H1 (cell line): ENCODE measurements at regions not wholly inside any gene's neighbourhood (a gene's known extent, or its start where the extent isn't known, plus 50 kb on each side); places are given as distances from the start of the nearest gene placed in this dataset.

Experiments
- CTCF ChIA-PET: fragments of 300-600 bp; sonication (Branson Sonifier 250); formaldehyde crosslinking; loops from one replicate; lab custom pipeline; 2021; ENCODE audit not compliant: partially characterized antibody; lab: Charles Lee
- POLR2A ChIA-PET: fragments of 300-600 bp; sonication (Branson Sonifier 250); formaldehyde crosslinking; loops from one replicate; lab custom pipeline; 2021; ENCODE audit warnings: inconsistent platforms; ENCODE audit not compliant: partially characterized antibody; lab: Charles Lee
- DNase-seq, 2 experiments: peaks; one replicate each; pipeline versions ENCODE4 v3.0.0 to v3.0.0-alpha.2; 2010 to 2022; ENCODE audit warnings: low spot score in 2 of 2, low read depth in 1 of 2, mixed read lengths in 1 of 2
- FAIRE-seq: peaks from 2 replicates; lab custom pipeline; 2011; peaks lifted over from hg19 to GRCh38; lab: Jason Lieb, UNC
- H2AFZ ChIP-seq: 2 replicates; pipeline ENCODE4 v1.8.1; 2012; ENCODE audit warnings: low read length, inconsistent platforms
- H2AK5ac ChIP-seq: 2 replicates; pipeline ENCODE4 v1.6.1; 2013; ENCODE audit warnings: low read depth, low read length
- H2BK120ac ChIP-seq: replicated peaks from 2 replicates; pipeline ENCODE3; 2013; ENCODE audit warnings: low read depth, low read length, inconsistent platforms
- H2BK12ac ChIP-seq: 2 replicates; pipeline ENCODE4 v1.6.1; 2013; ENCODE audit warnings: low read depth, low read length
- H2BK15ac ChIP-seq: 2 replicates; pipeline ENCODE4 v1.6.1; 2013; ENCODE audit warnings: low read length
- H2BK20ac ChIP-seq: 2 replicates; pipeline ENCODE4 v1.6.1; 2013; ENCODE audit warnings: low read length
- H2BK5ac ChIP-seq: 2 replicates; pipeline ENCODE4 v1.6.1; 2013; ENCODE audit warnings: low read depth, low read length
- H3K14ac ChIP-seq: 2 replicates; pipeline ENCODE4 v1.6.1; 2013; ENCODE audit warnings: inconsistent platforms; ENCODE audit not compliant: insufficient read length
- H3K18ac ChIP-seq: 2 replicates; pipeline ENCODE4 v1.6.1; 2013; ENCODE audit warnings: low read length; ENCODE audit errors: extremely low read depth
- H3K23ac ChIP-seq: 2 replicates; pipeline ENCODE4 v1.6.1; 2013; ENCODE audit warnings: inconsistent platforms; ENCODE audit not compliant: insufficient read length
- H3K23me2 ChIP-seq: 2 replicates; pipeline ENCODE4 v1.6.1; 2013; ENCODE audit warnings: low read depth, low read length
- H3K27ac ChIP-seq: 2 replicates; pipeline ENCODE4 v1.6.1; 2011; ENCODE audit warnings: low read depth, low read length, inconsistent platforms
- H3K27me3 ChIP-seq, 4 experiments: replicated peaks in 1 of 4; 1 replicate in 1 of 4; 2 replicates in 3 of 4; pipeline versions ENCODE4 v1.6.1 to v1.8.1; 2011 to 2013; ENCODE audit warnings: low read length in 3 of 4, mild to moderate bottlenecking in 3 of 4, inconsistent platforms in 2 of 4, mixed read lengths in 2 of 4, moderate library complexity in 1 of 4; ENCODE audit not compliant: control insufficient read depth in 3 of 4, insufficient read depth in 3 of 4; ENCODE audit errors: extremely low read depth in 1 of 4
- H3K36me3 ChIP-seq, 4 experiments: 2 replicates each; pipeline versions ENCODE4 v1.6.1 to v1.8.1; 2011 to 2013; ENCODE audit warnings: mild to moderate bottlenecking in 4 of 4, low read length in 3 of 4, moderate library complexity in 2 of 4, control low read depth in 1 of 4, inconsistent platforms in 1 of 4; ENCODE audit not compliant: insufficient read depth in 4 of 4, control insufficient read depth in 2 of 4
- H3K4ac ChIP-seq: replicated peaks from 2 replicates; pipeline ENCODE3; 2013; ENCODE audit warnings: low read length, low read depth, mixed read lengths, inconsistent platforms; ENCODE audit not compliant: insufficient read length
- H3K4me1 ChIP-seq, 4 experiments: replicated peaks in 1 of 4; 1 replicate in 1 of 4; 2 replicates in 3 of 4; pipeline versions ENCODE4 v1.6.1 to v1.8.1; 2011 to 2013; ENCODE audit warnings: low read length in 3 of 4, inconsistent platforms in 2 of 4, mixed read lengths in 1 of 4; ENCODE audit not compliant: insufficient read depth in 4 of 4, control insufficient read depth in 3 of 4
- H3K4me2 ChIP-seq, 2 experiments: 2 replicates each; pipeline versions ENCODE4 v1.6.1 to v1.8.1; 2011 to 2013; ENCODE audit warnings: low read depth in 2 of 2, low read length in 2 of 2, control low read depth in 1 of 2, inconsistent platforms in 1 of 2, mild to moderate bottlenecking in 1 of 2; ENCODE audit not compliant: insufficient read depth in 1 of 2
- H3K4me3 ChIP-seq, 4 experiments: fragments of 200-600, 300-600 bp in 1 of 4; sonication (generic), shearing (Covaris generic), sonication (Bioruptor Twin) in 1 of 4; 2 replicates each; pipeline versions ENCODE4 v1.5.1 to v1.8.1; 2011 to 2016; ENCODE audit warnings: low read length in 4 of 4, low read depth in 3 of 4, control low read depth in 2 of 4, inconsistent platforms in 2 of 4, mild to moderate bottlenecking in 2 of 4, mixed read lengths in 1 of 4, moderate library complexity in 1 of 4; ENCODE audit not compliant: insufficient read depth in 2 of 4; ENCODE audit errors: extremely low read depth in 1 of 4
- H3K56ac ChIP-seq: replicated peaks from 2 replicates; pipeline ENCODE3; 2013; ENCODE audit warnings: low read depth, mild to moderate bottlenecking, mixed read lengths, low read length, inconsistent platforms; ENCODE audit not compliant: insufficient read length
- H3K79me1 ChIP-seq: 2 replicates; pipeline ENCODE4 v1.6.1; 2013; ENCODE audit warnings: low read depth, low read length, control low read depth
- H3K79me2 ChIP-seq, 2 experiments: 2 replicates each; pipeline versions ENCODE4 v1.6.1 to v1.8.1; 2012 to 2013; ENCODE audit warnings: low read length in 2 of 2, mild to moderate bottlenecking in 2 of 2, inconsistent platforms in 1 of 2; ENCODE audit not compliant: insufficient read depth in 2 of 2, control insufficient read depth in 1 of 2
- H3K9ac ChIP-seq, 4 experiments: replicated peaks in 1 of 4; 1 replicate in 1 of 4; 2 replicates in 3 of 4; pipeline versions ENCODE4 v1.6.1 to v1.8.1; 2011 to 2013; ENCODE audit warnings: low read depth in 3 of 4, low read length in 3 of 4, control low read depth in 2 of 4, mild to moderate bottlenecking in 2 of 4, moderate library complexity in 2 of 4, inconsistent platforms in 1 of 4; ENCODE audit errors: extremely low read depth in 1 of 4
- H3K9me3 ChIP-seq, 2 experiments: 2 replicates each; pipeline versions ENCODE4 v1.6.1 to v1.8.1; 2012 to 2013; ENCODE audit warnings: mild to moderate bottlenecking in 2 of 2, moderate library complexity in 2 of 2, control low read depth in 1 of 2, inconsistent platforms in 1 of 2, low read depth in 1 of 2, low read length in 1 of 2, mixed read lengths in 1 of 2; ENCODE audit not compliant: insufficient read depth in 2 of 2
- H4K20me1 ChIP-seq, 2 experiments: replicated peaks in 1 of 2; 2 replicates each; pipeline versions ENCODE3 to v1.8.1; 2011 to 2013; ENCODE audit warnings: inconsistent platforms in 2 of 2, low read length in 2 of 2, mild to moderate bottlenecking in 1 of 2; ENCODE audit not compliant: insufficient read depth in 2 of 2, control insufficient read depth in 1 of 2
- H4K5ac ChIP-seq: 2 replicates; pipeline ENCODE4 v1.6.1; 2013; ENCODE audit warnings: low read length, low read depth, mixed read lengths, inconsistent platforms; ENCODE audit not compliant: insufficient read length
- H4K8ac ChIP-seq: 2 replicates; pipeline ENCODE4 v1.8.0; 2013; ENCODE audit warnings: mild to moderate bottlenecking, moderate library complexity, low read length, inconsistent platforms; ENCODE audit not compliant: insufficient read depth; ENCODE audit errors: extremely low read depth
- H4K91ac ChIP-seq: replicated peaks from 2 replicates; pipeline ENCODE3; 2013; ENCODE audit warnings: low read length, mixed read lengths, inconsistent platforms; ENCODE audit not compliant: insufficient read length
- BRCA1 ChIP-seq: IDR thresholded peaks from 2 replicates; pipeline ENCODE4 v1.6.1; 2012; ENCODE audit warnings: low read depth, low read length, improper control_type of control experiment
- CEBPB ChIP-seq: IDR thresholded peaks from 2 replicates; pipeline ENCODE4 v1.6.1; 2012; ENCODE audit warnings: low read depth, low read length
- CTCF ChIP-seq, 3 experiments: IDR thresholded peaks; 1 replicate in 2 of 3; 2 replicates in 1 of 3; pipeline versions ENCODE4 v1.5.1 to v1.6.1; 2011; ENCODE audit warnings: low read length in 3 of 3, mild to moderate bottlenecking in 3 of 3, inconsistent platforms in 2 of 3, low read depth in 1 of 3, moderate library complexity in 1 of 3; ENCODE audit not compliant: insufficient read depth in 1 of 3; ENCODE audit errors: control extremely low read depth in 1 of 3
- EGR1 ChIP-seq: IDR thresholded peaks from 2 replicates; pipeline ENCODE4 v1.6.1; 2011; ENCODE audit warnings: low read depth, low read length, borderline replicate concordance
- HDAC6 ChIP-seq: IDR thresholded peaks from one replicate; pipeline ENCODE4 v1.7.1; 2012; ENCODE audit warnings: low read depth, mild to moderate bottlenecking, inconsistent platforms, low read length, moderate library complexity
- POLR2AphosphoS5 ChIP-seq: IDR thresholded peaks from 2 replicates; pipeline ENCODE4 v1.6.1; 2011; ENCODE audit warnings: low read depth, low read length
- RBBP5 ChIP-seq: IDR thresholded peaks from 2 replicates; pipeline ENCODE4 v1.7.1; 2012; ENCODE audit warnings: low read depth, mild to moderate bottlenecking, inconsistent platforms, low read length, moderate library complexity, borderline replicate concordance
- RNF2 ChIP-seq: fragments of 200-900, 300-1000 bp; sonication (generic); IDR thresholded peaks from 2 replicates; pipeline ENCODE4 v1.7.1; 2016; ENCODE audit warnings: borderline replicate concordance, low read depth, mild to moderate bottlenecking, antibody characterized with exemption, low read length; ENCODE audit not compliant: poor library complexity, severe bottlenecking; ENCODE audit errors: missing control alignments
- SAP30 ChIP-seq: fragments of 300-600 bp; sonication (generic); IDR thresholded peaks from 2 replicates; pipeline ENCODE4 v1.7.1; 2012; ENCODE audit warnings: low read length, moderate library complexity, mild to moderate bottlenecking, inconsistent platforms; ENCODE audit not compliant: insufficient read depth, insufficient replicate concordance
- SRF ChIP-seq: IDR thresholded peaks from 2 replicates; pipeline ENCODE4 v1.6.1; 2011; ENCODE audit warnings: mild to moderate bottlenecking, low read depth, low read length, moderate library complexity
- ZNF274 ChIP-seq: IDR thresholded peaks from 2 replicates; pipeline ENCODE4 v1.7.0; 2012; ENCODE audit warnings: low read length, borderline replicate concordance; ENCODE audit errors: extremely low read depth
- WGBS, 2 experiments: shearing (Covaris generic) in 1 of 2; methylation state at CpG; one replicate each; pipeline versions ENCODE4 v1.1.6 to v1.1.7; 2013 to 2015; ENCODE audit warnings: low lambda C conversion rate in 2 of 2, mixed read lengths in 2 of 2, inconsistent platforms in 1 of 2, low coverage in 1 of 2, missing lambda C conversion rate in 1 of 2; ENCODE audit not compliant: insufficient replicate concordance in 2 of 2, insufficient coverage in 1 of 2, insufficient read length in 1 of 2; ENCODE audit errors: extremely low coverage in 1 of 2, missing lambda C conversion rate in 1 of 2; 5-methylcytosine and 5-hydroxymethylcytosine counted together

- no peak overlapping the region for H4K91ac ChIP-seq
- ChIA-PET POLR2A (interaction anchor here (1.1 kb wide), 1 partner anchor 56 kb away, joined by 4 read pairs; the partner anchor contains the start of gene PCBD1), CTCF (interaction anchor here (0.7 to 3.0 kb wide), 8 partner anchors 11 to 343 kb away, joined by 3 to 19 read pairs (median 6); no protein-coding TSS in a partner anchor)
- H2BK5ac ChIP-seq, result no peak overlapping the region
- 78% methylated on average over 14 of the region's 14 CpGs; no CpG with 5 or more reads in 1 of the 2 experiments for WGBS, 2 experiments
- H4K8ac ChIP-seq, result no peak overlapping the region
- H2AFZ ChIP-seq, result no peak overlapping the region
- no peaks in the 10 kb centered on the region; a peak in 1 of 7 replicates for H3K27me3 ChIP-seq
- H3K36me3 ChIP-seq, result no peaks in the 10 kb centered on the region
- no peaks in the 10 kb centered on the region for H3K79me2 ChIP-seq
- FAIRE-seq, result no peak
- H3K56ac ChIP-seq, result no peak overlapping the region
- no peak overlapping the region for H3K4ac ChIP-seq
- DNase-seq, result no peak
- H3K79me1 ChIP-seq, result no peaks in the 10 kb centered on the region
- H2BK120ac ChIP-seq, result no peak overlapping the region
- no peak overlapping the region for H3K27ac ChIP-seq
- H3K4me1 ChIP-seq, result no peaks in the 10 kb centered on the region
- no peak overlapping the region for H4K5ac ChIP-seq
- no peak overlapping the region for H3K14ac ChIP-seq
- H3K9ac ChIP-seq, result no peak overlapping the region
- no peak overlapping the region for H3K4me2 ChIP-seq
- no peak overlapping the region for H3K23ac ChIP-seq
- no peak overlapping the region for H2BK12ac ChIP-seq
- H4K20me1 ChIP-seq, result no peaks in the 10 kb centered on the region
- no peak overlapping the region for H3K4me3 ChIP-seq
- no peak overlapping the region for H2BK20ac ChIP-seq
- H2BK15ac ChIP-seq, result no peak overlapping the region
- no peaks in the 10 kb centered on the region for H3K9me3 ChIP-seq
- H3K23me2 ChIP-seq, result no peaks in the 10 kb centered on the region
- H2AK5ac ChIP-seq, result no peak overlapping the region
- no peak overlapping the region for H3K18ac ChIP-seq
- TF ChIP-seq RBBP5 (no peak), CEBPB (no peak), POLR2AphosphoS5 (no peak), CTCF (IDR thresholded peaks at IDR 0.05; ENCODE audit: control extremely low read depth in 1 of 3, insufficient read depth in 1 of 3, low read depth in 1 of 3, low read length in 3 of 3) (no peak), BRCA1 (no peak), EGR1 (no peak), SAP30 (no peak), SRF (no peak), ZNF274 (no peak), HDAC6 (no peak), RNF2 (no peak)
These were observed 55.6 kb upstream of the PCBD1 start for GRCh38 chr10:70943841-70944466.
